Bronchial epithelial cell (primary cell): ENCODE measurements at regions not wholly inside any gene's neighbourhood (a gene's known extent, or its start where the extent isn't known, plus 50 kb on each side); places are given as distances from the start of the nearest gene placed in this dataset.
A peak's percentile ranks its signal among the peaks of the same experiment; 100 is the strongest.

ENCODE experiments used
- DNase-seq: peaks from one replicate; pipeline ENCODE4 v3.0.0-alpha.2; 2010; ENCODE audit warnings: low read depth
- FAIRE-seq: peaks from 2 replicates; lab custom pipeline; 2011; peaks lifted over from hg19 to GRCh38; lab: Jason Lieb, UNC
- H3K27me3 ChIP-seq: 2 replicates; pipeline ENCODE4 v1.5.1; 2011; ENCODE audit warnings: low read length; ENCODE audit not compliant: control insufficient read depth, insufficient read depth
- H3K36me3 ChIP-seq: 2 replicates; pipeline ENCODE4 v1.5.1; 2011; ENCODE audit warnings: low read length; ENCODE audit not compliant: control insufficient read depth, insufficient read depth
- H3K4me3 ChIP-seq: 2 replicates; pipeline ENCODE4 v1.5.1; 2011; ENCODE audit warnings: mild to moderate bottlenecking, low read depth, low read length, control low read depth
- TF ChIP-seq, protein P1 (sequence below): IDR thresholded peaks from 2 replicates; pipeline ENCODE4 v1.5.1; 2011; ENCODE audit warnings: mild to moderate bottlenecking, moderate library complexity, low read length, control low read depth, inconsistent platforms; ENCODE audit not compliant: insufficient read depth, severe bottlenecking

DNA sequence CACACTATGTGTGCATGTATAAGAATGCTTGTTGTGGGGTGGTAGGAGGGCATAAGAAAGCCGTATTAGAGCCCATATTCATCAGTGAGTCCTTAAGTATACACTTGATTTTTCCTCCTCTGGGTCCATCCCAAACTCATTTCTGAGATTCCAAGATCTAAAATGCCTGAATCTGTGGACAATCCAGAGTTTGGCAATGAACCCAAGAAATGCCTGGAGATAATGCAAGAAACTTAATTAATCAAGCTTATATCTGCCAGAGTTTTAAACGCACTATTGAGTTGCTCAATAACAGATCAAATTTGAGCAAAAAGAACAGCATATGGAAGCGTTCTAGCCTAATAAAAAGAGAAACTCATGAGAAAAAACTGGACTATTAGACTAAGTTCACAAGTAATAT lies 143.4 kb upstream of the NAV3 start:
- FAIRE-seq (no peak), DNase-seq (no peak)
- TF ChIP-seq, protein P1, sequence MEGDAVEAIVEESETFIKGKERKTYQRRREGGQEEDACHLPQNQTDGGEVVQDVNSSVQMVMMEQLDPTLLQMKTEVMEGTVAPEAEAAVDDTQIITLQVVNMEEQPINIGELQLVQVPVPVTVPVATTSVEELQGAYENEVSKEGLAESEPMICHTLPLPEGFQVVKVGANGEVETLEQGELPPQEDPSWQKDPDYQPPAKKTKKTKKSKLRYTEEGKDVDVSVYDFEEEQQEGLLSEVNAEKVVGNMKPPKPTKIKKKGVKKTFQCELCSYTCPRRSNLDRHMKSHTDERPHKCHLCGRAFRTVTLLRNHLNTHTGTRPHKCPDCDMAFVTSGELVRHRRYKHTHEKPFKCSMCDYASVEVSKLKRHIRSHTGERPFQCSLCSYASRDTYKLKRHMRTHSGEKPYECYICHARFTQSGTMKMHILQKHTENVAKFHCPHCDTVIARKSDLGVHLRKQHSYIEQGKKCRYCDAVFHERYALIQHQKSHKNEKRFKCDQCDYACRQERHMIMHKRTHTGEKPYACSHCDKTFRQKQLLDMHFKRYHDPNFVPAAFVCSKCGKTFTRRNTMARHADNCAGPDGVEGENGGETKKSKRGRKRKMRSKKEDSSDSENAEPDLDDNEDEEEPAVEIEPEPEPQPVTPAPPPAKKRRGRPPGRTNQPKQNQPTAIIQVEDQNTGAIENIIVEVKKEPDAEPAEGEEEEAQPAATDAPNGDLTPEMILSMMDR: no peak
- H3K36me3 ChIP-seq: no peaks in the 10 kb centered on the region
- no peak overlapping the region for H3K4me3 ChIP-seq
- H3K27me3 ChIP-seq: no peaks in the 10 kb centered on the region

DNA sequence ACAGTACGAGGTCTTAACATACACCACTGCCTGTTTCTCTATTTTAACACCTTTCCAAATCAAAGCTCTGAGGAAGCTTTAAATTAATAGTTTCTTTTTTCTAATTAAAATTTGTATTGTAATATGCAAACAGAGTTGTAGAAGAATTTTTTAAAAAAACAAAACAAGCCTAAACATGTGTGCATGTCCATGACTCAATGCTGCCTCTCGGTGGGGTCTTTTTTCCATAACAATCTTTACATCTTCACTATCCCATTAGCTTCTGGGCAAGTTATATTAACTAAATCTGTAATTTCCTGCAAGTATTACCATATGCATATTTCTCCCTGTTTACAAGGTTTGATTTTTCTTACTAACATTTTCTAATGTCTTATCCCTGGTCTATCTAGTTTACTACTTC lies 143.9 kb upstream of the NAV3 start:
- FAIRE-seq: no peak
- DNase-seq: peak; percentile 19
- TF ChIP-seq, protein P1: no peak

DNA sequence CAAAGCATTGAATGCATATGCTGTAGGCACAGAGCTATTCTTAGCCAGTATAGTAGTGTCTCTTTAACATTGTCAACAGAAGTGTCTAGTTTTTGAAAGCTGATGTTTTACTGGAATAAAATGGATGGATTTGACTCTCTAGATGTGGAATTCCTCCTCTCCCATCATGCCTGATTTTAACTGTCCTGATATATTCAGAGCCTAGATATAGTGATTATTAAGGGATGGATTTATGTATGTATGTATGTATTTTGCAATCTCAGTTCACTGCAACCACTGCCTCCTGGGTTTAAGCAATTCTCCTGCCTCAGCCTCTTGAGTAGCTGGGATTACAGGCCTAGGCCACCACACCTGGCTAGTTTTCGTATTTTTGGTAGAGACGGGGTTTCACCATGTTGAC lies 144.8 kb upstream of the NAV3 start:
- H3K4me3 ChIP-seq: no peak overlapping the region
- DNase-seq: no peak
- FAIRE-seq: no peak
- no peaks in the 10 kb centered on the region for H3K36me3 ChIP-seq
- no peaks in the 10 kb centered on the region for H3K27me3 ChIP-seq
- TF ChIP-seq, protein P1: no peak

More for the DNA sequence above, 143.9 kb upstream of the NAV3 start:
- no peaks in the 10 kb centered on the region for H3K27me3 ChIP-seq
- H3K4me3 ChIP-seq: no peak overlapping the region
- H3K36me3 ChIP-seq: no peaks in the 10 kb centered on the region

- no peaks in the 10 kb centered on the region for H3K27me3 ChIP-seq
- no peaks in the 10 kb centered on the region for H3K36me3 ChIP-seq
- no peak overlapping the region for H3K4me3 ChIP-seq
- TF ChIP-seq, protein P1: peak; percentile 69
- DNase-seq: peak; percentile 72
- no peak for FAIRE-seq
These were observed 145.6 kb upstream of the NAV3 start for GRCh38 chr12:77685112-77685511.

- FAIRE-seq: no peak
These were observed 148.2 kb upstream of the NAV3 start for GRCh38 chr12:77682488-77682887.

DNA sequence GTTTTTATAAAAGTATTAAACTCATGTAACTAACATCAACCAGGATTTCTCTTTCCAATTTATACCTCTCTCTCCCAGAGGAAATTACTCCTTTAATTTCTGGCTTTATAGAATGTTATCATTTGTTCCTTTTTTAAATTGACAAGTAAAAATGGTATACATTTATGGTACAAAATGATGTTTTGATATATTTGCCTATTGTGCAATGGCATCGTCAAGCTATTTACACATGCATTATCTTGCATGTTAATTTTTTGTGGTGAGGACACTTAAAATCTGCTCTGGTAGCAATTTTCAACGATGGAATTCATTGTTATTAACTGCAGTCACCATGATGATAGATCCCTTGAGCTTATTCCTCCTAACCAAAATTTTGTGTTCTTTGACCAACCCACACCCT lies 149.0 kb upstream of the NAV3 start:
- FAIRE-seq: no peak
- DNase-seq: no peak

More at GRCh38 chr12:77682488-77682887, 148.2 kb upstream of the NAV3 start:
- H3K4me3 ChIP-seq: no peak overlapping the region
- H3K36me3 ChIP-seq: no peaks in the 10 kb centered on the region
- H3K27me3 ChIP-seq: no peaks in the 10 kb centered on the region
- DNase-seq: no peak
- TF ChIP-seq, protein P1: no peak

More for the DNA sequence above, 149.0 kb upstream of the NAV3 start:
- H3K4me3 ChIP-seq: no peak overlapping the region
- TF ChIP-seq, protein P1: no peak
- H3K36me3 ChIP-seq: no peaks in the 10 kb centered on the region
- H3K27me3 ChIP-seq: no peaks in the 10 kb centered on the region
